Hippocampal formation (tissue), 2 donors: ENCODE measurements at regions not wholly inside any gene's neighbourhood (a gene's known extent, or its start where the extent isn't known, plus 50 kb on each side); places are given as distances from the start of the nearest gene placed in this dataset.
"Not testable (repeated sequence)": the region's sequence is repeated elsewhere in the genome, so short reads cannot be mapped to it uniquely, and the experiment has no call there.

Experiments
- DNase-seq, 2 donors: peaks; one replicate each; lab custom pipeline; 2025; lab: John Stamatoyannopoulos, UW

GRCh38 chr11:116666673-116667249, 106.0 kb downstream of the BUD13 start:
- DNase-seq, result not testable (repeated sequence)

GRCh38 chr11:116665523-116665922, 107.3 kb downstream of the BUD13 start:
- no peak for DNase-seq

- DNase-seq, result no peak
Measured at GRCh38 chr11:116661056-116661455, 111.7 kb downstream of the BUD13 start.

- DNase-seq, result no peak
Measured at GRCh38 chr11:116660011-116660410, 112.8 kb downstream of the BUD13 start.

GRCh38 chr11:116658876-116659535, 113.8 kb downstream of the BUD13 start:
- DNase-seq, result no peak

- DNase-seq, result no peak
Measured at GRCh38 chr11:116657842-116658825, 114.7 kb downstream of the BUD13 start.

- no peak for DNase-seq
Measured at GRCh38 chr11:116656011-116656410, 116.8 kb downstream of the BUD13 start.

- DNase-seq, result no peak
Measured at GRCh38 chr11:116654526-116654925, 118.3 kb downstream of the BUD13 start.

GRCh38 chr11:116653206-116653605, 119.6 kb downstream of the BUD13 start:
- DNase-seq, result no peak

- DNase-seq, result no peak
Measured at GRCh38 chr11:116651737-116652237, 121.0 kb downstream of the BUD13 start.

GRCh38 chr11:116651098-116651736, 121.6 kb downstream of the BUD13 start:
- DNase-seq, result no peak

- DNase-seq, result no peak
Measured at GRCh38 chr11:116650052-116650451, 122.7 kb downstream of the BUD13 start.

GRCh38 chr11:116649268-116649667, 123.5 kb downstream of the BUD13 start:
- DNase-seq, result no peak

- no peak for DNase-seq
Measured at GRCh38 chr11:116648247-116649174, 124.3 kb downstream of the BUD13 start.

GRCh38 chr11:116647305-116648080, 125.3 kb downstream of the BUD13 start:
- no peak for DNase-seq

- DNase-seq, result no peak
Measured at GRCh38 chr11:116646191-116646590, 126.6 kb downstream of the BUD13 start.

- DNase-seq, result no peak
Measured at GRCh38 chr11:116644941-116645305, 127.9 kb downstream of the BUD13 start.

GRCh38 chr11:116644201-116644940, 128.4 kb downstream of the BUD13 start:
- no peak for DNase-seq

- no peak for DNase-seq
Measured at GRCh38 chr11:116643521-116643920, 129.3 kb downstream of the BUD13 start.
